Stimulated activated CD4-positive, alpha-beta T cell treated with anti-CD3 and anti-CD28 coated beads, Interleukin-15, amount 100 ng/mL, for 48 hours (primary cell): ENCODE measurements at regions not wholly inside any gene's neighbourhood (a gene's known extent, or its start where the extent isn't known, plus 50 kb on each side); places are given as distances from the start of the nearest gene placed in this dataset.

Experiments used
- DNase-seq, 2 donors: peaks; one replicate each; pipeline ENCODE4 v3.0.0-alpha.2; 2020; ENCODE audit warnings: low read depth in 2 of 2

- DNase-seq, result no peak
These were observed 1125.0 kb downstream of the BRD1 start for GRCh38 chr22:48702573-48703264.

GRCh38 chr22:48701296-48702030 lies 1126.2 kb downstream of the BRD1 start:
- DNase-seq, result no peak

- DNase-seq, result no peak
These were observed 1126.9 kb downstream of the BRD1 start for GRCh38 chr22:48700566-48701295.

DNA sequence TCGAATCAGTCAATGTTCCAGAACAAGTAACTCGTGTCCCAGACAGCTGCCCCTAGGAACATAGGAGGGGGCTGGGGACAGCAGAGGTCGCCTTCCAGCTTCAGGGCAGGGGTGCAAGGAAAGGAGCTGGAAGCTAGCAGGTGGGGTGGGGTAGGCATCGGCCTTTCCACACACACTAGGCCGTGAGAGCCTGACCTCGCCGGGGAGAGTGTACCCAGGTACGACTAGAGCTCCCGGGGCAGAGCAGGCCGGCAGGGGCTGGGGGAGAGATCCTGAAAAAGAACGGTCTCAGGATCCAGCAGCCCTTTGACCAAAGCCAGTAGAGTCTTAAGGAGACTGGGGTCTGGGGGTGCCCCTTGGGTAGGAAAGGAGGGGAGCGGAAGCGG lies 1127.5 kb downstream of the BRD1 start:
- DNase-seq, result no peak

- DNase-seq, result no peak
These were observed 1128.2 kb downstream of the BRD1 start for GRCh38 chr22:48699511-48699910.

- no peak for DNase-seq
These were observed 1129.1 kb downstream of the BRD1 start for GRCh38 chr22:48698618-48699017.

DNA sequence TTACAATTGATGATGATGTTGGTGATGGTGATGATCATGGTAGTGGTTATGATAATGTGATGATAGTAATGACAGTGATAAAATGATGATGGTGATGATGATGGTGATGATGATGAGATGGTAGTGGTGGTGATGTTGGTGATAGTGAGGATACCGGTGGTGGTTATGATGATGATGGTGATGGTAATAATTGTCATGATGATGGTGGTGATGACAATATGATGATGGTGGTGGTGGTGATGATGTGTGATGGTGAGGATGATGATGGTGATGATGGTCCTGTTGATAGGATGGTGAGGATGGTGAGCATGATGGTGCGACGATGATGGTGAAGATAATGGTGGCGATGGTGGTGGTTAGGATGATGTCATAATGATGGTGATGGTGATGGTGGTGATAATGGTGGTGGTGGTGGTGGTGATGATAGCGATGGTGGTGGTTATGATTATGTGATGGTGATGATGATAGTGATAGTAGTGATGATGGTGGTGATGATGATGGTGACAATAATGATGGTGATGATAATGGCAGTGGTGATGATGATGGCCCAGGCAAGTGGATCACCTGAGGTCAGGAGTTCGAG lies 1129.9 kb downstream of the BRD1 start:
- DNase-seq, result no peak

DNA sequence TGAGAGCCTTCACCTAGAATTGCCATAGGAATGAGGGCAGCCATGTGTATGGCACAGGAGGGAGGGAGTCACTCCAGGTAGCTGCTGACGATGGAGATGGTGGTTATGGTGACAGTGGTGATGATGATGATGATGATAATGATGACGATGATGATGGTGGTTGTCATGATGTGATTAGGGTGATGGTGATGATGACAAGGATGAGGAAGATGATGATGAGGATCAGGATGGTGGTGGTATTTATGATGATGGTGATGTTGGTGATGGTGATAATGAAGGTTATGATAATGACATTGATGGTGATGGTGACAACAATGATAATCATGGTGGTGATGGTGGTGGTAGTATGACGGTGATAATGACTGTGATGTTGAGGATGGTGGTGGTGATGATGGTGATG lies 1130.5 kb downstream of the BRD1 start:
- no peak for DNase-seq

- no peak for DNase-seq
These were observed 1131.3 kb downstream of the BRD1 start for GRCh38 chr22:48696371-48696770.

DNA sequence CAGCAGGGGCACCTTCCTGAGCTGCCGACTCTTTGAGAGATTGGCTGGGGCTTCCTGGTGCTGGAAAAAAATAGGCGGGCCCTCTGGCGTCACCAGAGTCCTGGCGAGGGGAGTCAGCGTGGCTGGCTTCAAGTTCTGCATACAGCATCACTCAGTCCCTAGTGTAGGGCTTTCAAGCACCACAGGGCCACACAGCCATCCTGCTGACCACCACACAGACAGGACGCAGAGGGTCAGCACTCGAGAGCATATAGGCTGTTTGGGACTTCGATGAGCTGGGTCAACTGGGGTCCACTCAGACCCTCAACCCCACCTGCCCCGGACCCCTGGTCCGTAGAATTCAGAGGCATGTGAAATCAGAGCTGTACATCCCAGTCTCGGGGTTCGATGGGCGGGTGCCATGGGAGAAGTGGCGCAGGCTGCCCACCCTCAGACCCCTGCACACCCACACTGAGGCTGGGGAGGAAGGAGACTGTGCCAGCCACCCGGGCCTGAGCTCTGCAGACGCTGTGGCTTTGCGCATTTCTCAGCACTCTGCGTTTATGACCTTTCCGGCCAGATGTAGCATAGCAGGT lies 1131.9 kb downstream of the BRD1 start:
- DNase-seq, result no peak

DNA sequence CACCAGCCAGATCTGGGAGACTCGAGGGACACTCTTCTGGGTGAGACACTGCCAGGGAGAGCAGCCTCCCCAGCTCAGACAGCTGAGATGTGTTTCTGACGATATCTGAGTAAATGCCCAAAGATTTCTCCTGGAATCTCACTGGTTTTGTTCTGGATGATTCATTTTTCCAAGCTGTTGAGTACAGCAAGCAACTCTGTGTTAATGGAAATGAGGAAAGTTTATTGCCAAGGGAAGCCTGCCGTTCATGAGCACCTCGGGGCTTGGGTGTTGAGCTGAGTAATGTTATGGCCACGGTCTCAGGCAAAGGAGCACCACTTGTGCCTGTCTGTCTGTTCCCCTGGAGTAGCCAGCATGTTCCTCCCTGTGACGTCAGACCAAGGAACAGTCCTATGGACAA lies 1132.4 kb downstream of the BRD1 start:
- DNase-seq, result no peak

DNA sequence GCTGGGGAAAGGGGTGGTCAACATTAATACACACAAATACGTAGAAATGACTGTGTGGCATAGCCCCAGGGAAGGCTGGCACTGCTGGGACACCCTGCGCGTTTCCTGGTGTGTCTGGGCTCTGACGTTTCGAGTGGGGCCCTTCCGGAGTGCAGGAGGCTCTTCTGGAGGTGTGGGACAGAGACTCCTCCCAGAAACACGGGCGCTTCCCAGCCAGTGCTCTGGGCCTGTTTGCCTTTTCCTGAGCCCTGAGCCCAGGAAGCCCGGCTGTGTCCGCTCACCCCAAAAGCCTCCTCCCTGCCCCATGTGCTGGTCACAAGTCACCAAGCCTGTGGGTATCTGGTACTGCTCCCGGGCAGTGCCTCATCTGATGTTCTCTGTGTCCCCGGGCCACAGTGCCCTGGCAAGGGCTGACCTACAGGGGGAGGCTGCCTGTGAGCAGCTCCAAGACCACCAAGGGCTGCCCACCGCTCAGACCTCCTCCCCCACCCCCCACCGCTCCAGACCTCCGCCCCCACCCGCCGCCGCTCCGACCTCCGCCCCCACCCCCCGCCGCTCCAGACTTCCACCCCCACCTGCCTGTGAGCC lies 1133.3 kb downstream of the BRD1 start:
- DNase-seq, result no peak

DNA sequence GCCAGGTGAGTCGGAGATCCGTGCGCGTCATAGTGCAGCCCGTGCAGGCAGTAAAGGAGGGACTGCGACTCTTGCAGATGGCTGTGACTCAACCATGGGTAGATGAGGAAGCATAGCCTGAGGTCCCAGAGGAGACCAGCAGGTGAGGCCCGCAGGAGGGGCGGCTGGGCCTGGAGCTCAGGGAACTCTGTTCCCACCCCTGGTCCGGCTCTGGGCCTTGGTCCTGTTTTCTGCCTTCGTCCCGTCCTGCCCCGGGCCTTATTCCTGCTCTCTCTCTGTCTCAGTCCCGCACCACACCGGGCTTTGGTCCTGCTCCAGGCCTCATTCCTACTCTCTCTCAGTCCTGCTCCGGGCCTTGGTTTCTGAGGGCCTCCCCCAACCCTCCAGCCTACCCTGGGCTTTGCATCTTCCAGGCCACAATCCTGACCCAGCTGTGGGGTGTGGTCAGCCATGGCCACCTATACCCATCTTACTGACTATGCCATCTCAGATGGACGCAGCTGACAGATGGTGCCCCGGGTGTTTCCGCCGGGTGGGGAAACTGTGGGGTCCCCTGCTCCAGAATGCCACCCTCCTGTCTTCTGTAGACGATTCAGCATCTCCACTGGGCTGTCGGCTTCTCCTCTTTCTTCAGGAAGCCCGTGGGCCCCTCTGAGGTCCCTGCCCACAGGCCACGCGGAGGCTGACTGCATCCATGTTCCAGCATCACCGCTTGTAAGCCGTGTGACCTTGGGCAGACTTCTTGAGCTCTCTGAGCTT lies 1134.1 kb downstream of the BRD1 start:
- DNase-seq, result no peak

DNA sequence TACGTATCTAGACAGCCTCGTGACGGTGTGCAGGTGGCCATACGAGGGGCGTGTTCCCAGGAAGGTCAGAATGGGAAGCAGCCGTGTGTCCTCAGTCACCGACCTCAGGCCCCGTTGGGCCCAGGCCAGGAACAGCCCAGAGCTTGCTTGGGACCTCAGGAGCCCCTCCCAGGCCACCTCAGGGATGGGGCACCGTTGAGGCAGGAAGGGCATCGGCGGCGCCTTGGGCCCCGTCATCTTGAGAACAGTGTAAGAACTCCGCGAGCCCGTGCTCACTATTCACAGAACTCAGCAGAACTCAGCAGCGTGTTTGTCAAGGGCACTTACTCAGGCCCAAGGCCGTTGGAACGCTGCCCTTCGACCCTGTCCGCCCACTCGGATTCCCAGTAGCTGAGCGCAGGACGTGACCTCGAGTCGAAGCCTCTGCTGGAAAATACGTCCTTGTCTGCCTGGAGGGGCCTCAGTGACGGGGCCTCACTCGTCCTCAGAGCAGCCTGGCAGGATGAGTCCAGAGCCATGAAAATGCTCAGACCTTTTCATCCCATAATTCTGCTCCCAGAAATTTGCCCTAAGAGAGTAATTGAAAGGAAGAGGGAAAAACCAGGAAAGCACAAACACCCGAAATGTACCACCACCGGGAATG lies 1134.8 kb downstream of the BRD1 start:
- no peak for DNase-seq

- no peak for DNase-seq
These were observed 1136.2 kb downstream of the BRD1 start for GRCh38 chr22:48691431-48691851.

GRCh38 chr22:48690583-48691317 lies 1136.9 kb downstream of the BRD1 start:
- DNase-seq, result no peak

GRCh38 chr22:48689206-48689605 lies 1138.5 kb downstream of the BRD1 start:
- DNase-seq, result no peak

- DNase-seq, result no peak
These were observed 1139.3 kb downstream of the BRD1 start for GRCh38 chr22:48688366-48688765.

GRCh38 chr22:48687606-48688005 lies 1140.1 kb downstream of the BRD1 start:
- DNase-seq, result no peak
